Keratinocyte (primary cell): ENCODE measurements at regions not wholly inside any gene's neighbourhood (a gene's known extent, or its start where the extent isn't known, plus 50 kb on each side); places are given as distances from the start of the nearest gene placed in this dataset.

Experiments used
- CTCF ChIP-seq, 3 experiments: IDR thresholded peaks in 1 of 3; conservative IDR thresholded peaks in 1 of 3; optimal IDR thresholded peaks in 1 of 3; 2 replicates in 2 of 3; 3 replicates in 1 of 3; pipeline versions ENCODE3 to v1.5.1; 2011; ENCODE audit warnings: low read length in 3 of 3, mild to moderate bottlenecking in 3 of 3, moderate library complexity in 2 of 3, control low read depth in 1 of 3, inconsistent platforms in 1 of 3; ENCODE audit not compliant: insufficient read depth in 2 of 3; ENCODE audit errors: extremely low read depth in 1 of 3
- EZH2 ChIP-seq: IDR thresholded peaks from one replicate; pipeline ENCODE4 v1.6.1; 2012; ENCODE audit warnings: inconsistent platforms, mild to moderate bottlenecking, low read length, moderate library complexity

DNA sequence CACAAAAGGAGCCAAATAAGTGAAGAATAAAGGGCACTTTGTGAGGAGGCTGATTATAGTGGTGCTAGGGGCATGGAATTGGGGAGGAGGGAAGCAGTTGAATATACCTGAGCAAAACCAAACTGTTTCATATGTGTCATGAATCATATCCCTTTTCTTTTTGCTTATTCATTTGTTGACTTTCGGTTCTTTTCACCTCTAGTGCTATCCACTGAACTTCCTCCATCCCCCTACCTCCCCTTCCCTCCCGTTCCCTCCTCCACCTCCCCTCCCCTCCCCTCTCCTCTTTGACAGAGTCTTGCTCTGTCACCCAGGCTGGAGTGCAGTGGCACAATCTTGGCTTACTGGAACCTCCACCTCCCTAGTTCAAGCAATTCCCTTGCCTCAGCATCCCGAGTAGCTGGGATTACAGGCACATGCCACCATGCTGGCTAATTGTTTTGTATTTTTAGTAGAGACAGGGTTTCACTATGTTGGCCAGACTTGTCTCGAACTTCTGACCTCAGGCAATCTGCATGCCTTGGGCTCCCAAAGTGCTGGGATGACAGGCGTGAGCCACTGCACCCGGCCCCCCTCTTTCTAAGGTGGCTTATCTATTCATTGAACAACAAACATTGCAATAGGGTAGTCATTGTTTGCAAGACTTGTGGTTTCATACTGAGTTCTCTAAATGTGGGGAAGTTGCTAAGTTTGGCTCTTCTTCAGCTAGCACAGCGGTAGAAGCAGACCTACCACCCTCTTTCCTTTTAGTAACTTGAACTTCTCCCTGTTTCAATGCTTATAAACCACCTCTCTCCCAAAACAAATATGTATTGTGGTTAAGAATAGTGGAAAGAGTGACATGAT is 150.4 kb upstream of the PRPS1L1 start:
- no peak for TF ChIP-seq CTCF (optimal IDR thresholded peaks at IDR 0.05 in 1 of 3, IDR thresholded peaks at IDR 0.05 in 1 of 3, conservative IDR thresholded peaks at IDR 0.05 in 1 of 3; ENCODE audit: extremely low read depth in 1 of 3, insufficient read depth in 2 of 3, low read length in 3 of 3)
- TF ChIP-seq EZH2: no peak
